Mucosa of descending colon (tissue), 3 donors: ENCODE measurements at regions not wholly inside any gene's neighbourhood (a gene's known extent, or its start where the extent isn't known, plus 50 kb on each side); places are given as distances from the start of the nearest gene placed in this dataset.
A peak's percentile ranks its signal among the peaks of the same experiment; 100 is the strongest.

Source experiments
- ATAC-seq: fragments of 200-7000 bp; cut with Tn5 transposase; one replicate; pipeline ENCODE4 v1.9.1; 2020; ENCODE audit warnings: mild to moderate bottlenecking, moderate library complexity
- DNase-seq, 3 donors: peaks; one replicate each; pipeline ENCODE4 v3.0.0-alpha.2; 2020
- H3K36me3 ChIP-seq: fragments of 200-600 bp; one replicate; pipeline ENCODE4 v1.8.0; 2021; ENCODE audit warnings: low read depth, mild to moderate bottlenecking
- H3K4me1 ChIP-seq: fragments of 200-600 bp; one replicate; pipeline ENCODE4 v1.8.0; 2021; ENCODE audit warnings: low read depth, mild to moderate bottlenecking
- H3K4me3 ChIP-seq: fragments of 200-600 bp; one replicate; pipeline ENCODE4 v1.8.0; 2021; ENCODE audit warnings: mild to moderate bottlenecking
- H3K9me3 ChIP-seq: fragments of 200-600 bp; one replicate; pipeline ENCODE4 v1.8.0; 2021; ENCODE audit warnings: mild to moderate bottlenecking
- CTCF ChIP-seq: fragments of 200-600 bp; IDR thresholded peaks from one replicate; pipeline ENCODE4 v1.8.0; 2022; ENCODE audit warnings: antibody characterized with exemption, mild to moderate bottlenecking
- intact Hi-C, 2 donors: fragments of 100-400 bp; cut with DNase I in 1 of 2; cut with micrococcal nuclease in 1 of 2; formaldehyde crosslinking; loops; one replicate each; pipeline versions ENCODE4 v1.11.0 to v1.11.1; 2022; cut with DNase I, micrococcal nuclease
- donor health status: DM: no; HTN: no; CAD: no; lungs with moderate emphysema.
- donor health status: DM: no; HTN: no; CAD: no.
- donor health status: DM: no; HTN: yes; CAD: no.

GRCh38 chr18:59837586-59837985, 62.2 kb upstream of the PMAIP1 start:
- intact Hi-C loops = no loop called here
- TF ChIP-seq CTCF = peak; percentile 74
- peak in 1 of 3 donors; percentile 56 for DNase-seq
- H3K4me3 ChIP-seq = no peak overlapping the region
- ATAC-seq = peak; percentile 63
- H3K9me3 ChIP-seq = no peaks in the 10 kb centered on the region
- H3K4me1 ChIP-seq = no peaks in the 10 kb centered on the region
- no peaks in the 10 kb centered on the region for H3K36me3 ChIP-seq

GRCh38 chr18:59835605-59836379, 64.0 kb upstream of the PMAIP1 start:
- no peak for ATAC-seq
- H3K4me3 ChIP-seq = no peak overlapping the region
- TF ChIP-seq CTCF = no peak
- no peaks in the 10 kb centered on the region for H3K36me3 ChIP-seq
- DNase-seq = no peak
- H3K9me3 ChIP-seq = no peaks in the 10 kb centered on the region
- no peaks in the 10 kb centered on the region for H3K4me1 ChIP-seq
- intact Hi-C loops = no loop called here

GRCh38 chr18:59834267-59834666, 65.5 kb upstream of the PMAIP1 start:
- ATAC-seq (no peak), DNase-seq (no peak)
- no peaks in the 10 kb centered on the region for H3K36me3 ChIP-seq
- H3K9me3 ChIP-seq = no peaks in the 10 kb centered on the region
- intact Hi-C loops = no loop called here
- no peak overlapping the region for H3K4me3 ChIP-seq
- no peaks in the 10 kb centered on the region for H3K4me1 ChIP-seq
- no peak for TF ChIP-seq CTCF

- no peaks in the 10 kb centered on the region for H3K9me3 ChIP-seq
- TF ChIP-seq CTCF = no peak
- intact Hi-C loops = no loop called here
- DNase-seq = no peak
- H3K4me3 ChIP-seq = no peak overlapping the region
- no peaks in the 10 kb centered on the region for H3K36me3 ChIP-seq
- no peaks in the 10 kb centered on the region for H3K4me1 ChIP-seq
- ATAC-seq = no peak
Observed at GRCh38 chr18:59833785-59834184, 66.0 kb upstream of the PMAIP1 start.

- intact Hi-C loops = loop anchor here in 1 of 2 donors (5.0 kb wide), 1 partner anchor 366 kb away; no protein-coding TSS in a partner anchor
- DNase-seq = peak in 2 of 3 donors; percentile 33 to 81
- no peaks in the 10 kb centered on the region for H3K36me3 ChIP-seq
- no peak overlapping the region for H3K4me3 ChIP-seq
- TF ChIP-seq CTCF = peak; percentile 58
- H3K4me1 ChIP-seq = no peaks in the 10 kb centered on the region
- no peaks in the 10 kb centered on the region for H3K9me3 ChIP-seq
- ATAC-seq = peak; percentile 77
Observed at GRCh38 chr18:59823596-59824195, 76.1 kb upstream of the PMAIP1 start.
